Panc1 (cell line): ENCODE measurements at regions not wholly inside any gene's neighbourhood (a gene's known extent, or its start where the extent isn't known, plus 50 kb on each side); places are given as distances from the start of the nearest gene placed in this dataset.

Experiments
- ATAC-seq: fragments of 200-7000 bp; cut with Tn5 transposase; 2 replicates; pipeline ENCODE4 v1.9.1; 2020; ENCODE audit warnings: mild to moderate bottlenecking, moderate library complexity
- BruUV-seq: library from RNA; stranded (reverse); fragments of 400-500 nt; replicated peaks from 2 replicates; lab custom pipeline; 2021; lab: Mats Ljungman, UMichigan
- CTCF ChIA-PET: fragments of 300-600 bp; sonication (Branson Sonifier 250); formaldehyde crosslinking; loops from one replicate; lab custom pipeline; 2022; ENCODE audit warnings: antibody characterized with exemption; lab: Charles Lee
- POLR2A ChIA-PET: fragments of 300-600 bp; sonication (Branson Sonifier 250); formaldehyde crosslinking; loops from one replicate; lab custom pipeline; 2022; ENCODE audit warnings: antibody characterized with exemption; lab: Charles Lee
- DNase-seq: peaks from one replicate; pipeline ENCODE4 v3.0.0-alpha.2; 2010; ENCODE audit warnings: low read depth, low spot score
- H3K27ac ChIP-seq: 2 replicates; pipeline ENCODE4 v1.5.1; 2011; ENCODE audit warnings: mild to moderate bottlenecking, low read length, inconsistent platforms
- H3K27me3 ChIP-seq: fragments of 200-500 bp; sonication (Bioruptor generic); 2 replicates; pipeline ENCODE4 v1.6.0; 2014; ENCODE audit warnings: low read length, inconsistent platforms; ENCODE audit not compliant: control insufficient read depth, insufficient read depth
- H3K36me3 ChIP-seq: fragments of 200-500 bp; sonication (Bioruptor generic); 2 replicates; pipeline ENCODE4 v1.5.1; 2014; ENCODE audit warnings: inconsistent platforms, mild to moderate bottlenecking, low read length, moderate library complexity; ENCODE audit not compliant: control insufficient read depth, insufficient read depth
- H3K4me1 ChIP-seq: 2 replicates; pipeline ENCODE4 v1.5.1; 2011; ENCODE audit warnings: inconsistent platforms, mild to moderate bottlenecking, low read length, moderate library complexity; ENCODE audit not compliant: control insufficient read depth, insufficient read depth
- H3K4me3 ChIP-seq, 2 experiments: 2 replicates each; pipeline ENCODE4 v1.5.1; 2011 to 2012; ENCODE audit warnings: low read depth in 2 of 2, low read length in 2 of 2, mild to moderate bottlenecking in 2 of 2, inconsistent platforms in 1 of 2, moderate library complexity in 1 of 2
- H3K9me3 ChIP-seq: fragments of 200-500 bp; sonication (Bioruptor generic); 2 replicates; pipeline ENCODE4 v1.5.1; 2014; ENCODE audit warnings: low read depth, mild to moderate bottlenecking, inconsistent platforms, low read length, moderate library complexity; ENCODE audit not compliant: control insufficient read depth, insufficient read depth
- POLR2AphosphoS5 ChIP-seq: IDR thresholded peaks from 2 replicates; pipeline ENCODE4 v1.6.1; 2012; ENCODE audit warnings: mild to moderate bottlenecking, low read depth, low read length, moderate library complexity
- SIN3A ChIP-seq: IDR thresholded peaks from 2 replicates; pipeline ENCODE4 v1.6.1; 2012; ENCODE audit warnings: low read depth, mild to moderate bottlenecking, low read length, moderate library complexity, borderline replicate concordance; ENCODE audit not compliant: insufficient read depth
- TCF7L2 ChIP-seq: IDR thresholded peaks from 2 replicates; pipeline ENCODE4 v1.6.1; 2011; ENCODE audit warnings: mild to moderate bottlenecking, low read depth, low read length, inconsistent platforms
- in situ Hi-C: cut with HindIII; loops from 2 replicates; pipeline ENCODE4 v1.10.0; 2016; ENCODE audit warnings: low sequenced_read_pairs, low pct_unique_long_range_greater_than_20kb
- intact Hi-C: fragments of 100-400 bp; cut with micrococcal nuclease; formaldehyde crosslinking; loops from one replicate; pipeline ENCODE4 v1.10.0; 2022; ENCODE audit not compliant: unreplicated experiment
- TF ChIP-seq, protein P1 (sequence below): fragments of 450-650 bp; IDR thresholded peaks from 2 replicates; pipeline ENCODE4 v1.5.1; 2017; ENCODE audit warnings: mild to moderate bottlenecking
- TF ChIP-seq, protein P2 (sequence below), 2 experiments: IDR thresholded peaks; 2 replicates each; pipeline ENCODE4 v1.6.1; 2011 to 2012; ENCODE audit warnings: low read depth in 2 of 2, control low read depth in 1 of 2, low read length in 1 of 2, mild to moderate bottlenecking in 1 of 2, moderate library complexity in 1 of 2; ENCODE audit not compliant: insufficient read depth in 1 of 2

DNA sequence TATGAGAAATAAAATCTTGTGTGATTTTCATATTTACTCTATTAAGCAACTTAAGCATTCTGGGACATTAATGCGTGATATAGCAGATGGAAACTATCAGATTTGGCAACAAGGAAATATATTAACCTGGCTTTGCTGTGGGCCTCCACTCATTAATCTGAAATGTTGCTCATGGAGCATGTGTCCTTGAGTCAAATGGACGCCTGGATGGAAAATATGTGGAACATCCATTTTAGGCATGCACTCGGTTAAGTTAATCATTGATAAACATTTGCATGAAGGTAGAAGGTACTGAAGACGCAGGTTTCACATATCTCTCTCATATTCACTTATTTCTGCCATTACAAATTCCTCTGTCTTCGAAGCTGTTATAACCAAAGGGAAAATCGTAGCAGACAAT is 246.1 kb downstream of the NR2F2 start:
- TF ChIP-seq POLR2AphosphoS5 (no peak), TCF7L2 (no peak), SIN3A (no peak)
- TF ChIP-seq, protein P1, sequence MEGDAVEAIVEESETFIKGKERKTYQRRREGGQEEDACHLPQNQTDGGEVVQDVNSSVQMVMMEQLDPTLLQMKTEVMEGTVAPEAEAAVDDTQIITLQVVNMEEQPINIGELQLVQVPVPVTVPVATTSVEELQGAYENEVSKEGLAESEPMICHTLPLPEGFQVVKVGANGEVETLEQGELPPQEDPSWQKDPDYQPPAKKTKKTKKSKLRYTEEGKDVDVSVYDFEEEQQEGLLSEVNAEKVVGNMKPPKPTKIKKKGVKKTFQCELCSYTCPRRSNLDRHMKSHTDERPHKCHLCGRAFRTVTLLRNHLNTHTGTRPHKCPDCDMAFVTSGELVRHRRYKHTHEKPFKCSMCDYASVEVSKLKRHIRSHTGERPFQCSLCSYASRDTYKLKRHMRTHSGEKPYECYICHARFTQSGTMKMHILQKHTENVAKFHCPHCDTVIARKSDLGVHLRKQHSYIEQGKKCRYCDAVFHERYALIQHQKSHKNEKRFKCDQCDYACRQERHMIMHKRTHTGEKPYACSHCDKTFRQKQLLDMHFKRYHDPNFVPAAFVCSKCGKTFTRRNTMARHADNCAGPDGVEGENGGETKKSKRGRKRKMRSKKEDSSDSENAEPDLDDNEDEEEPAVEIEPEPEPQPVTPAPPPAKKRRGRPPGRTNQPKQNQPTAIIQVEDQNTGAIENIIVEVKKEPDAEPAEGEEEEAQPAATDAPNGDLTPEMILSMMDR: no peak
- TF ChIP-seq, protein P2, sequence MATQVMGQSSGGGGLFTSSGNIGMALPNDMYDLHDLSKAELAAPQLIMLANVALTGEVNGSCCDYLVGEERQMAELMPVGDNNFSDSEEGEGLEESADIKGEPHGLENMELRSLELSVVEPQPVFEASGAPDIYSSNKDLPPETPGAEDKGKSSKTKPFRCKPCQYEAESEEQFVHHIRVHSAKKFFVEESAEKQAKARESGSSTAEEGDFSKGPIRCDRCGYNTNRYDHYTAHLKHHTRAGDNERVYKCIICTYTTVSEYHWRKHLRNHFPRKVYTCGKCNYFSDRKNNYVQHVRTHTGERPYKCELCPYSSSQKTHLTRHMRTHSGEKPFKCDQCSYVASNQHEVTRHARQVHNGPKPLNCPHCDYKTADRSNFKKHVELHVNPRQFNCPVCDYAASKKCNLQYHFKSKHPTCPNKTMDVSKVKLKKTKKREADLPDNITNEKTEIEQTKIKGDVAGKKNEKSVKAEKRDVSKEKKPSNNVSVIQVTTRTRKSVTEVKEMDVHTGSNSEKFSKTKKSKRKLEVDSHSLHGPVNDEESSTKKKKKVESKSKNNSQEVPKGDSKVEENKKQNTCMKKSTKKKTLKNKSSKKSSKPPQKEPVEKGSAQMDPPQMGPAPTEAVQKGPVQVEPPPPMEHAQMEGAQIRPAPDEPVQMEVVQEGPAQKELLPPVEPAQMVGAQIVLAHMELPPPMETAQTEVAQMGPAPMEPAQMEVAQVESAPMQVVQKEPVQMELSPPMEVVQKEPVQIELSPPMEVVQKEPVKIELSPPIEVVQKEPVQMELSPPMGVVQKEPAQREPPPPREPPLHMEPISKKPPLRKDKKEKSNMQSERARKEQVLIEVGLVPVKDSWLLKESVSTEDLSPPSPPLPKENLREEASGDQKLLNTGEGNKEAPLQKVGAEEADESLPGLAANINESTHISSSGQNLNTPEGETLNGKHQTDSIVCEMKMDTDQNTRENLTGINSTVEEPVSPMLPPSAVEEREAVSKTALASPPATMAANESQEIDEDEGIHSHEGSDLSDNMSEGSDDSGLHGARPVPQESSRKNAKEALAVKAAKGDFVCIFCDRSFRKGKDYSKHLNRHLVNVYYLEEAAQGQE (IDR thresholded peaks at IDR 0.05; ENCODE audit: insufficient read depth in 1 of 2, low read depth in 2 of 2, low read length in 1 of 2): no peak
- in situ Hi-C loops: no loop called here
- intact Hi-C loops: no loop called here
- Histone ChIP-seq H3K27ac (no peak overlapping the region), H3K36me3 (no peaks in the 10 kb centered on the region), H3K4me3 (no peak overlapping the region), H3K27me3 (peaks cover 2% of the 10 kb centered on the region; the same call in 1 of the 2 replicates), H3K9me3 (no peaks in the 10 kb centered on the region), H3K4me1 (no peaks in the 10 kb centered on the region)
- DNase-seq (no peak), ATAC-seq (no peak)
- BruUV-seq: no TSS peak
- POLR2A ChIA-PET: no interaction called here
- CTCF ChIA-PET: no interaction called here

DNA sequence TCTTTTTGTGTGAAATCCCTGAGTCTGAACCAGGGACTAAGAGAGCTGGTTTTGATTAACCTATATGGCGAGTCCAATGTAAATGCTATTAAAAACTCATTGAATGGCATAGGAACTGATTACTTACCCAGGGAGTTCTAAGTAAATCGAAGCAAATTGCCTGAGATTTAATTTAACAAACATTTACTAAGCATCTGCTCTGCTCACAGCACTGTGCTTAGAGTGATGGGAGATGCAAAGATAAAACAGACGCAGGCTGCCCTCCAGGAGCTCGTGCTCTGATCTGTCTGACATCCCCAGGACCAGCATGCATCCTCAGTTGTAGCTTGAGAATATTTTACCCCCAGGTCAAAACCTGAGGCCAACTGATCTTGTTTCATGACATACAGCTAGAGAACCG is 247.9 kb downstream of the NR2F2 start:
- POLR2A ChIA-PET: no interaction called here
- no TSS peak for BruUV-seq
- no peak overlapping the region for H3K27ac ChIP-seq
- peaks cover 2% of the 10 kb centered on the region; the same call in 1 of the 2 replicates for H3K27me3 ChIP-seq
- H3K4me1 ChIP-seq: no peaks in the 10 kb centered on the region
- CTCF ChIA-PET: no interaction called here
- in situ Hi-C loops (no loop called here), intact Hi-C loops (no loop called here)
- ATAC-seq (no peak), DNase-seq (no peak)
- H3K36me3 ChIP-seq: no peaks in the 10 kb centered on the region
- H3K4me3 ChIP-seq: no peak overlapping the region
- TF ChIP-seq, protein P2 (IDR thresholded peaks at IDR 0.05; ENCODE audit: insufficient read depth in 1 of 2, low read depth in 2 of 2, low read length in 1 of 2): no peak
- no peak for TF ChIP-seq TCF7L2
- TF ChIP-seq SIN3A: no peak
- TF ChIP-seq POLR2AphosphoS5: no peak
- TF ChIP-seq, protein P1: no peak
- H3K9me3 ChIP-seq: no peaks in the 10 kb centered on the region
